Lower leg skin (tissue), 4 donors: ENCODE measurements at regions not wholly inside any gene's neighbourhood (a gene's known extent, or its start where the extent isn't known, plus 50 kb on each side); places are given as distances from the start of the nearest gene placed in this dataset.

Source experiments
- DNase-seq, 2 donors: peaks; one replicate each; pipeline ENCODE4 v3.0.0-alpha.2; 2019; ENCODE audit warnings: low spot score in 2 of 2
- H3K4me3 ChIP-seq: fragments of 200-600 bp; sonication (generic); 2 replicates; pipeline ENCODE4 v1.5.1; 2017; ENCODE audit warnings: mild to moderate bottlenecking, low read depth; ENCODE audit not compliant: poor library complexity, severe bottlenecking
- POLR2A ChIP-seq, 2 donors: fragments of 450-650 bp; IDR thresholded peaks; one replicate each; pipeline ENCODE4 v1.6.1; 2016 to 2017; ENCODE audit warnings: antibody characterized with exemption in 2 of 2, mild to moderate bottlenecking in 1 of 2, moderate library complexity in 1 of 2
- WGBS, 2 donors: methylation state at CpG; one replicate each; pipeline ENCODE4 v1.1.5; 2018; 5-methylcytosine and 5-hydroxymethylcytosine counted together
- intact Hi-C: fragments of 100-400 bp; cut with DNase I; formaldehyde crosslinking; loops from one replicate; pipeline ENCODE4 v1.15.0; 2023; ENCODE audit warnings: low total_unique reads
- TF ChIP-seq, protein P1 (sequence below), 3 donors: fragments of 450-650 bp; IDR thresholded peaks; one replicate each; pipeline ENCODE4 v1.5.1; 2016; ENCODE audit warnings: antibody characterized with exemption in 3 of 3, mild to moderate bottlenecking in 3 of 3, moderate library complexity in 2 of 3

DNA sequence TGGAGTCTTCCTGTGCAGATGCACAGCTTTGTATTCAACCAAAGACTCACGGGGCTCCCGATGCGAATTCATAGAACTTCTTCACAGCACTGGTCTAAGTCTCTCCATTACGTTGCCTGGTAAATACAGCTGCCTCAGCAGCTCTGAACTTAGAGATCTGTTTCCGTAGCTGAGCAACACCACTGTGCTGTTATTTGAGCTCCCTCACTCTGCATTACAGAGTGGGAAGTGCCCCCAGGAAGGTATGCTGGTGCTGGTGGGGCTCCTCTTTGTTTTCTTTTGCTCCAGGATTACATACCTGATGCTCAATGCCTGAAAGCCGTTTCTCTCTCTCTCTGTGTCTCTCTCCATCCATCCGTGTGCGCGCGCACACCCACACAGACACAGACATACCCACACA lies 227.5 kb upstream of the RMST start:
- WGBS, 2 donors, result 80 to 85% methylated on average over 10 of the region's 10 CpGs
- intact Hi-C loops, result no loop called here
- no peak for DNase-seq
- TF ChIP-seq, protein P1, sequence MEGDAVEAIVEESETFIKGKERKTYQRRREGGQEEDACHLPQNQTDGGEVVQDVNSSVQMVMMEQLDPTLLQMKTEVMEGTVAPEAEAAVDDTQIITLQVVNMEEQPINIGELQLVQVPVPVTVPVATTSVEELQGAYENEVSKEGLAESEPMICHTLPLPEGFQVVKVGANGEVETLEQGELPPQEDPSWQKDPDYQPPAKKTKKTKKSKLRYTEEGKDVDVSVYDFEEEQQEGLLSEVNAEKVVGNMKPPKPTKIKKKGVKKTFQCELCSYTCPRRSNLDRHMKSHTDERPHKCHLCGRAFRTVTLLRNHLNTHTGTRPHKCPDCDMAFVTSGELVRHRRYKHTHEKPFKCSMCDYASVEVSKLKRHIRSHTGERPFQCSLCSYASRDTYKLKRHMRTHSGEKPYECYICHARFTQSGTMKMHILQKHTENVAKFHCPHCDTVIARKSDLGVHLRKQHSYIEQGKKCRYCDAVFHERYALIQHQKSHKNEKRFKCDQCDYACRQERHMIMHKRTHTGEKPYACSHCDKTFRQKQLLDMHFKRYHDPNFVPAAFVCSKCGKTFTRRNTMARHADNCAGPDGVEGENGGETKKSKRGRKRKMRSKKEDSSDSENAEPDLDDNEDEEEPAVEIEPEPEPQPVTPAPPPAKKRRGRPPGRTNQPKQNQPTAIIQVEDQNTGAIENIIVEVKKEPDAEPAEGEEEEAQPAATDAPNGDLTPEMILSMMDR (IDR thresholded peaks at IDR 0.05), result no peak
- TF ChIP-seq POLR2A (IDR thresholded peaks at IDR 0.05), result no peak
- H3K4me3 ChIP-seq, result no peak overlapping the region

DNA sequence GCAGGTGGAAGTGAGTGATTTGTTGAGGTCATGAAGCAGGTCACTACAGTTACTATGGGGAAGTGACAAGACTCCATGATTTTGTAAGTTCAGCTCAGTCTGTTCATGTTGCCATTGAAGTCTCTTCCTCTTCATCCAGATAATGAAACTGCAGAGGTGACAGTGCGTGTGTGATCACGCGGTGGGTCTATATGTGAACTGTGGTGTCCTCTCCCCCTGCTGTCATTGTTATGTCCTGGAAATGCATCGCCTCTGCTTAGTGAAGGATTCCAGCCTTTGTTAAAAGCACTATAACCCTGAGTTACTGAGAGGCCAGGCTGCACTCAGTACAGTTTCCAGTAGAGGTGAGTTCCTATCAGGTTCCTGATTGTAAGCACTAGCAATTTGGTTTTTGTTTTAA lies 216.2 kb upstream of the RMST start:
- H3K4me3 ChIP-seq, result no peak overlapping the region
- intact Hi-C loops, result no loop called here
- 80 to 89% methylated on average over 4 of the region's 4 CpGs for WGBS, 2 donors
- no peak for DNase-seq
- TF ChIP-seq, protein P1 (IDR thresholded peaks at IDR 0.05), result no peak
- TF ChIP-seq POLR2A (IDR thresholded peaks at IDR 0.05), result no peak

DNA sequence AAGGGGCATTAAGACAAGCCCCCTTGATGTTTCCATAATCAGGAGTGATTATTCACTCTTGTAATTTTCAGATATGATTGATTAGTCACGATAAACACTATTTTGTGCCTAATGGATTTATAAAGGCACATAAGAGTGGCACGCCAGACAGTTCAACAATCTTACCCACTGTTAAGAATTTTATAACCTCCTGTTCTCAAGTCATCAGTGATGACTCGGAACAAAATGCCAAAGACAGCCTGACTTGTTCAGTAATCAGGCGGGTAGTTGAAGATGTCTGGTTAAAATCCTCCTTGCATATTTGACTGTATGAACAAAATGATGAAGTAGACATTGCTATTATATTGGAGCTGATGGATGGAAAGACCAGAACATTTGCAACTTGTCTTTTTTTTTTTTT lies 212.1 kb upstream of the RMST start:
- no peak for DNase-seq
- TF ChIP-seq, protein P1 (IDR thresholded peaks at IDR 0.05), result no peak
- TF ChIP-seq POLR2A (IDR thresholded peaks at IDR 0.05), result no peak
- no peak overlapping the region for H3K4me3 ChIP-seq
- intact Hi-C loops, result no loop called here
- 90 to 93% methylated on average over 4 of the region's 4 CpGs for WGBS, 2 donors

DNA sequence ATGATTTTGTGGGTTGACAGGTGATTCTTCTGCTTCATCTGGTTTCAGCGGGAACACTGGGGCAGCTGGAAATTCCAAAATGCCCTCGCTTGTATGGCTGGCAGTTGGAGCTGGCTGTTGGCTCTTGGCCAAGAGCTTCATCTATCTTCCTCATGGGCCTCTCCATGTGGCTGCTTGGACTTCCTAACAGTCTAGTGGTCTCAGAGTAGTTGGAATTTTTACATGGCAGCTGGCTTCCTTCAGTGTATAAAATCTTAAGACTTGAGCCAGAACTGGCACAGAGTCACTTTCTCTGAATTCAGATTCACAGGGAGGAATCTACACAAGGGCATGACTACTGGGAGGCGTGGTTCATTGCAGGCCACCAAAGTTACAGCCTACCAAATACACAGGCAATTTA lies 204.9 kb upstream of the RMST start:
- TF ChIP-seq, protein P1 (IDR thresholded peaks at IDR 0.05), result no peak
- no peak for TF ChIP-seq POLR2A (IDR thresholded peaks at IDR 0.05)
- H3K4me3 ChIP-seq, result no peak overlapping the region
- WGBS, 2 donors, result 63 to 74% methylated on average over 3 of the region's 3 CpGs
- intact Hi-C loops, result no loop called here
- no peak for DNase-seq

DNA sequence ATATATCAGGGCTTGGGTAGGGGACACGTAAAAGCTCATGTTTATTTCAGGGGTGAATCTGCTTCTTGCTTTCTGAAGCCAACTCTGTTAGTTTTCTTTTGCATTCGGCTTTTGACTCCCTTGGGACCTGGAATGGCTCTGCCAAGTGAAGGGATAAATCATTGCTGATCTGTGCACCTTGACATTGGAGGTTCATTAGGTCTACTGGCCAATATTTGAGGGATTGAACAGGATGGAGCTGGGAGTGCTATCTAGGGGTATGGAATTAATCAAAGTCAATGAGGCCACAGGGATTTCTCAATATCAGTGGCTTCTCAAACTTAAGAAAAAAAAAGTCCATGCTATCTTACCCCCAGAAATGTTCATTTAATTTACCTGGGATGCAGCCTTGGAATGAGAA lies 203.5 kb upstream of the RMST start:
- no peak overlapping the region for H3K4me3 ChIP-seq
- WGBS, 2 donors, result 65 to 81% methylated on average over 2 of the region's 2 CpGs
- no peak for TF ChIP-seq POLR2A (IDR thresholded peaks at IDR 0.05)
- no peak for DNase-seq
- intact Hi-C loops, result no loop called here

DNA sequence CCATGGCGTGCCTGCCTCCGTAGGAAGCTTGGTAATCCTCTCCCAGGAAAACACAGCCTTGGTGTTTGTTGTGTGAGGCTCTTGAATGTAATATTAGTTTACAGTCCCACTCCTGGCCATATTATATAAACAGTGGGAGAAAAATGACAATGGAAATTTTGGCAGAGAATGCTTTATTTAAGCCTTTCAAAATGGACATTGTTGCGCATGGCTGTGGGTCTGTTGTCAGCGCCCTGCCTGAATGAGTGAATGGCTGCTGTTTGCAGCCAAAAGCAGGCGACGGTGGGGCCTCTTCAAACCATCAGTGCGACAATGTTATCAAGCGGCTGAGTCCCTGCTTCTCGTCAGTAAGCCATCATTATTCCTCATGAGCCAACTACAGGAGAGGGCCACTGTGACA lies 201.8 kb upstream of the RMST start:
- WGBS, 2 donors, result 78 to 88% methylated on average over 9 of the region's 9 CpGs
- no peak overlapping the region for H3K4me3 ChIP-seq
- no peak for DNase-seq
- TF ChIP-seq, protein P1 (IDR thresholded peaks at IDR 0.05), result no peak
- no peak for TF ChIP-seq POLR2A (IDR thresholded peaks at IDR 0.05)
- intact Hi-C loops, result no loop called here
